ENCODE measurements at regions not wholly inside any gene's neighbourhood (a gene's known extent, or its start where the extent isn't known, plus 50 kb on each side); places are given as distances from the start of the nearest gene placed in this dataset.

- Histone ChIP-seq H3K4me1 (ENCODE audit: control insufficient read depth, insufficient read depth, low read length) (no peaks in the 10 kb centered on the region), H3K27me3 (ENCODE audit: control insufficient read depth, insufficient read depth) (no peaks in the 10 kb centered on the region), H3K27ac (ENCODE audit: low read length) (no peak overlapping the region), H3K9me3 (ENCODE audit: control insufficient read depth, low read length) (no peaks in the 10 kb centered on the region), H3K4me3 (ENCODE audit: low read length) (no peak overlapping the region)
- WGBS, result 70% methylated on average over 1 of the region's 1 CpG
- intact Hi-C loops (cut with DNase I), result no loop called here
- DNase-seq (no peak), ATAC-seq (no peak)
These were observed 382.8 kb upstream of the POM121L12 start for GRCh38 chr7:52652621-52653020.

- DNase-seq, result no peak
- ATAC-seq, result no peak
- WGBS, result 88% methylated on average over 1 of the region's 1 CpG
- intact Hi-C loops (cut with DNase I), result no loop called here
- no peaks in the 10 kb centered on the region for H3K27me3 ChIP-seq (ENCODE audit: control insufficient read depth, insufficient read depth)
- H3K4me1 ChIP-seq (ENCODE audit: control insufficient read depth, insufficient read depth, low read length), result no peaks in the 10 kb centered on the region
- no peak overlapping the region for H3K4me3 ChIP-seq (ENCODE audit: low read length)
- no peaks in the 10 kb centered on the region for H3K9me3 ChIP-seq (ENCODE audit: control insufficient read depth, low read length)
- H3K27ac ChIP-seq (ENCODE audit: low read length), result no peak overlapping the region
These were observed 386.6 kb upstream of the POM121L12 start for GRCh38 chr7:52648872-52649271.

GRCh38 chr7:52647046-52647445 lies 388.4 kb upstream of the POM121L12 start:
- no peak for ATAC-seq
- Histone ChIP-seq H3K4me1 (ENCODE audit: control insufficient read depth, insufficient read depth, low read length) (no peaks in the 10 kb centered on the region), H3K9me3 (ENCODE audit: control insufficient read depth, low read length) (no peaks in the 10 kb centered on the region), H3K4me3 (ENCODE audit: low read length) (no peak overlapping the region), H3K27me3 (ENCODE audit: control insufficient read depth, insufficient read depth) (no peaks in the 10 kb centered on the region), H3K27ac (ENCODE audit: low read length) (no peak overlapping the region)
- intact Hi-C loops (cut with DNase I), result no loop called here
- no peak for DNase-seq
- WGBS, result 0% methylated on average over 1 of the region's 1 CpG

GRCh38 chr7:52639981-52640380 lies 395.5 kb upstream of the POM121L12 start:
- Histone ChIP-seq H3K4me1 (ENCODE audit: control insufficient read depth, insufficient read depth, low read length) (no peaks in the 10 kb centered on the region), H3K9me3 (ENCODE audit: control insufficient read depth, low read length) (no peaks in the 10 kb centered on the region), H3K4me3 (ENCODE audit: low read length) (no peak overlapping the region), H3K27ac (ENCODE audit: low read length) (no peak overlapping the region), H3K27me3 (ENCODE audit: control insufficient read depth, insufficient read depth) (no peaks in the 10 kb centered on the region)
- 69% methylated on average over 4 of the region's 4 CpGs for WGBS
- ATAC-seq, result no peak
- intact Hi-C loops (cut with DNase I), result no loop called here
- no peak for DNase-seq

- Histone ChIP-seq H3K27me3 (ENCODE audit: control insufficient read depth, insufficient read depth) (no peaks in the 10 kb centered on the region), H3K9me3 (ENCODE audit: control insufficient read depth, low read length) (no peaks in the 10 kb centered on the region), H3K27ac (ENCODE audit: low read length) (no peak overlapping the region), H3K4me3 (ENCODE audit: low read length) (no peak overlapping the region), H3K4me1 (ENCODE audit: control insufficient read depth, insufficient read depth, low read length) (no peaks in the 10 kb centered on the region)
- ATAC-seq (no peak), DNase-seq (no peak)
- intact Hi-C loops (cut with DNase I), result no loop called here
These were observed 396.3 kb upstream of the POM121L12 start for GRCh38 chr7:52639126-52639525.

DNA sequence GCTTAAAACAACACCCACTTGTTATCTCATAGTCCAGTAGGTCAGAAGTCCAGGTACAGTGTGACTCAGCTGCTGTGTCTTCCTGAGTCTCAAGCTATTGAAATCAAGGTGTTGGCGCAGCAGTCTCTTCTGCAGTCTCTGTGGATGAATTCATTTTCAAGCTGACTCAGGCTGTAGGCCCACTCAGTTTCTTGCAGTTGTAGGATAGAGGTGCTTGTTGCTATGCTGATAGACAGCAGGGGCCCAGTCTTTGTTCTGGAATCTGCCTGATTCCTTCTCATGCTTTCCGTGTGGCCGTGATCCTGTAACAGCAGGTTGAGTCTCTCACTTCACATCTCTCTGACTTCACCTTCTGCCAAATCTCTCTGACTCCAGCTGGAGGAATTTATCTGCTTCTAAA lies 400.4 kb upstream of the POM121L12 start:
- Histone ChIP-seq H3K27me3 (ENCODE audit: control insufficient read depth, insufficient read depth) (no peaks in the 10 kb centered on the region), H3K9me3 (ENCODE audit: control insufficient read depth, low read length) (no peaks in the 10 kb centered on the region), H3K4me1 (ENCODE audit: control insufficient read depth, insufficient read depth, low read length) (no peaks in the 10 kb centered on the region), H3K27ac (ENCODE audit: low read length) (no peak overlapping the region), H3K4me3 (ENCODE audit: low read length) (no peak overlapping the region)
- DNase-seq (no peak), ATAC-seq (no peak)
- intact Hi-C loops (cut with DNase I), result no loop called here
- 48% methylated on average over 3 of the region's 3 CpGs for WGBS

DNA sequence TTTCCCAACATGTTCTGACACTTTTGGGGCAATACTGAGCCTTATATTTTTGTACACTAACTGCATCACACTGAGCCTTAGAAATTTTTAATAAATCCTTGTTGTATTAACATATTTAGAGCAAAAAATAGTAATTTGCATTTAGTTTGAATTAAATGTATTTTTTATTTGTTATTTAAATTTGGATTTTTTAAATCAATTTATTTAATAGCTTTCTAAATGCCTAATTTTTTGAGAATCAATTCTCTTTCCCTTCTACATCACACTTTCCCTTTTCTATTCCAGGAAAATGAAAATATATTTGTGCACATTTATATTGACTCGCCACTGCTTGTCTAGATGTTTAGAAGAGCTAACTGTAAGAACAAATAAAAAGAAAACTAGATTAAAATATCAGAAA lies 414.6 kb upstream of the POM121L12 start:
- Histone ChIP-seq H3K4me3 (ENCODE audit: low read length) (no peak overlapping the region), H3K9me3 (ENCODE audit: control insufficient read depth, low read length) (no peaks in the 10 kb centered on the region), H3K27me3 (ENCODE audit: control insufficient read depth, insufficient read depth) (no peaks in the 10 kb centered on the region), H3K27ac (ENCODE audit: low read length) (no peak overlapping the region), H3K4me1 (ENCODE audit: control insufficient read depth, insufficient read depth, low read length) (no peaks in the 10 kb centered on the region)
- WGBS, result 87% methylated on average over 1 of the region's 1 CpG
- ATAC-seq (no peak), DNase-seq (no peak)
- intact Hi-C loops (cut with DNase I), result no loop called here

DNA sequence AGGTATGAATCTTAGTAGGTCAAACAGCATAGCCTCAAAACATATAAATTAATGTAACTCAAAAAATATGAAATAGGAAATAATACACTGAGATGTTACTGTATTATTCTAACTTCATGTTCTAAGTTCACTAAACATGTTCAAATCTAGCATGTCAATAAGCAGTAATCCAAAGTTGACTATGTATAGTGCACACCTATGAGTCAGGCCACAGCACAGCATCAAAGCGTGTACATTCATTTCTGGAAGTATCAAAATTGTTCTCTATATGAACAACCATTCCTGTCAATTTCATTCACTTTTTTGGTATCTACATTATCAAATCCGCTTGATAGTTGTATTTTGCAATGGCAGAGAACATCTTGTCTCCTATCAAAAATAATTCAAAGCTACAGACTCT lies 418.9 kb upstream of the POM121L12 start:
- Histone ChIP-seq H3K4me3 (ENCODE audit: low read length) (no peak overlapping the region), H3K9me3 (ENCODE audit: control insufficient read depth, low read length) (no peaks in the 10 kb centered on the region), H3K27ac (ENCODE audit: low read length) (no peak overlapping the region), H3K4me1 (ENCODE audit: control insufficient read depth, insufficient read depth, low read length) (no peaks in the 10 kb centered on the region), H3K27me3 (ENCODE audit: control insufficient read depth, insufficient read depth) (no peaks in the 10 kb centered on the region)
- 88% methylated on average over 2 of the region's 2 CpGs for WGBS
- intact Hi-C loops (cut with DNase I), result loop anchor here in 1 of 4 donors (10.0 kb wide), 1 partner anchor 648 kb away; no protein-coding TSS in a partner anchor
- ATAC-seq (no peak), DNase-seq (no peak)

GRCh38 chr7:52615021-52615695 lies 420.3 kb upstream of the POM121L12 start:
- ATAC-seq, result no peak
- no peaks in the 10 kb centered on the region for H3K9me3 ChIP-seq (ENCODE audit: control insufficient read depth, low read length)
- intact Hi-C loops (cut with DNase I), result loop anchor here in 1 of 4 donors (10.0 kb wide), 1 partner anchor 650 kb away; no protein-coding TSS in a partner anchor
- no peak overlapping the region for H3K27ac ChIP-seq (ENCODE audit: low read length)
- no peaks in the 10 kb centered on the region for H3K27me3 ChIP-seq (ENCODE audit: control insufficient read depth, insufficient read depth)
- H3K4me1 ChIP-seq (ENCODE audit: control insufficient read depth, insufficient read depth, low read length), result no peaks in the 10 kb centered on the region
- WGBS, result 62% methylated on average over 2 of the region's 2 CpGs
- no peak for DNase-seq
- H3K4me3 ChIP-seq (ENCODE audit: low read length), result no peak overlapping the region

- 91% methylated on average over 6 of the region's 6 CpGs for WGBS
- no peak for ATAC-seq
- H3K4me3 ChIP-seq (ENCODE audit: low read length), result no peak overlapping the region
- intact Hi-C loops (cut with DNase I), result no loop called here
- no peaks in the 10 kb centered on the region for H3K27me3 ChIP-seq (ENCODE audit: control insufficient read depth, insufficient read depth)
- DNase-seq, result no peak
- H3K27ac ChIP-seq (ENCODE audit: low read length), result no peak overlapping the region
- no peaks in the 10 kb centered on the region for H3K4me1 ChIP-seq (ENCODE audit: control insufficient read depth, insufficient read depth, low read length)
- H3K9me3 ChIP-seq (ENCODE audit: control insufficient read depth, low read length), result no peaks in the 10 kb centered on the region
These were observed 425.9 kb upstream of the POM121L12 start for GRCh38 chr7:52609511-52609910.

DNA sequence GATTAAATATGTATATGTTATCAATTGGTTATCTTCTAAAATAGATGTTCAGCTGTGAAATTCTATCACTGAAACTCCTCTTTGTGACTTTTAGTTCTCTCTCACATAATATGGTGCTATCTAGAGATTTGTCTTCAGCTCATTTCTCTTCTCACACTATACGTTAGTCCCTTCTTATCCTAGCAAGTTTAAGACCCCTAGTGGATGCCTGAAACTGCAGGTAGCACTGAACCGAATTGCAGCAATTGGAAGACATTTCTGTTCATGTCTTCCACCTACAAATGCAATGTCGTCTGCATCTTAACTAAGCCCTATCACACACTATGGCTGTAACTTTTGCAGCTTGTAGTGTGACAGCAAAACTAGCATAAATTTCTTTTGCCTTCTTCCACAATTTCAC lies 442.7 kb upstream of the POM121L12 start:
- Histone ChIP-seq H3K4me3 (ENCODE audit: low read length) (no peak overlapping the region), H3K4me1 (ENCODE audit: control insufficient read depth, insufficient read depth, low read length) (no peaks in the 10 kb centered on the region), H3K27ac (ENCODE audit: low read length) (no peak overlapping the region), H3K27me3 (ENCODE audit: control insufficient read depth, insufficient read depth) (no peaks in the 10 kb centered on the region), H3K9me3 (ENCODE audit: control insufficient read depth, low read length) (no peaks in the 10 kb centered on the region)
- no peak for ATAC-seq
- no peak for DNase-seq
- intact Hi-C loops (cut with DNase I), result no loop called here
- WGBS, result 51% methylated on average over 3 of the region's 3 CpGs

DNA sequence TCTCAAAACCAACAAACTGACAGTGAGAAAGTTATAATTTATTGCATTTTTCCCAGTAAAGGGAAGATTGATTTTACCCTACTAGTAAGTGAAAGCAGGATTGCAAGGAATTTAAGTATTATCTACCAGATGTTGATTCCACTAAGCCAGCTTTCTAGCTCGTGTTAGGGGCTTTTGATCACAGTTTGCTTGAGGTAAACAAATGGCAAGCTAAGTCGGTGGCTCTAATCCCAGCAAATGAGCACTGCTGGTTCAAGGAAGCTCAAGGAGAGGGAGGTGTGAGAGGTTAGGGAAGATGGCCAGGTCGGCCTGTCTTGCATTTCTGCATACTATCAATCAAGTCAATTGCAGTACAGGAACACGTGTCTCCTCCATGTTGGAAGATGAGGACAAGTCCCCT lies 448.7 kb upstream of the POM121L12 start:
- ATAC-seq, result no peak
- no peak overlapping the region for H3K27ac ChIP-seq (ENCODE audit: low read length)
- intact Hi-C loops (cut with DNase I), result no loop called here
- H3K9me3 ChIP-seq (ENCODE audit: control insufficient read depth, low read length), result no peaks in the 10 kb centered on the region
- WGBS, result 12% methylated on average over 4 of the region's 4 CpGs
- no peaks in the 10 kb centered on the region for H3K4me1 ChIP-seq (ENCODE audit: control insufficient read depth, insufficient read depth, low read length)
- H3K27me3 ChIP-seq (ENCODE audit: control insufficient read depth, insufficient read depth), result no peaks in the 10 kb centered on the region
- no peak overlapping the region for H3K4me3 ChIP-seq (ENCODE audit: low read length)
- DNase-seq, result no peak
